ENCODE measurements at regions not wholly inside any gene's neighbourhood (a gene's known extent, or its start where the extent isn't known, plus 50 kb on each side); places are given as distances from the start of the nearest gene placed in this dataset.

GRCh38 chr6:22451962-22452361 is 117.4 kb upstream of the HDGFL1 start:
- WGBS, 2 donors: 83 to 90% methylated on average over 7 of the region's 7 CpGs
- intact Hi-C loops (cut with DNase I): no loop called here
- Histone ChIP-seq H3K27ac (no peak overlapping the region), H3K36me3 (no peaks in the 10 kb centered on the region), H3K4me3 (no peak overlapping the region), H3K27me3 (no peaks in the 10 kb centered on the region), H3K4me1 (peaks cover 0 to 12% (median 0%) of the 10 kb centered on the region in 4 donors), H3K9me3 (peaks cover 0 to 5% (median under 1%) of the 10 kb centered on the region in 4 donors)
- TF ChIP-seq CTCF (IDR thresholded peaks at IDR 0.05) (no peak), POLR2A (IDR thresholded peaks at IDR 0.05) (no peak)
- DNase-seq: no peak

DNA sequence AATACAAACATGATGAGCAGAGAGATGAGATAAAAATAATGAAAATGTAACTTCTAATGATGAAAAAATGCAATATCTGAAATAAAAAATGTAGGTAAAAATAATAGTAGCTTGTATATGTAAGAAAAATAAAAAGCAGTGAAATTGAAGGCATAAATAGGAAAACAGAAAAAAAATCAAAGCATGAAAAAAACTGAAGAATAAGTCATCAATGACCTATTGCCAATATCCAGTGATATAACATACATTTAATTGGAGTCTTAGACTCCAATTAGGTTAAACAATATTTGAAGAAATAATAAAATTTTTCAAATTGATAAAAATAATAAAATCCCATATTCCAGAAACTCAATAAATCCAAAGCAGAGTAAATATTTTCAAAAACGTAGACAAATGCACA is 114.0 kb upstream of the HDGFL1 start:
- 84 to 93% methylated on average over 1 of the region's 1 CpG for WGBS, 2 donors
- no peaks in the 10 kb centered on the region for H3K27me3 ChIP-seq
- H3K4me1 ChIP-seq: no peaks in the 10 kb centered on the region
- peaks cover 0 to 5% (median under 1%) of the 10 kb centered on the region in 4 donors for H3K9me3 ChIP-seq
- no peaks in the 10 kb centered on the region for H3K36me3 ChIP-seq
- H3K4me3 ChIP-seq: no peak overlapping the region
- intact Hi-C loops (cut with DNase I): no loop called here
- no peak overlapping the region for H3K27ac ChIP-seq
- no peak for DNase-seq
- TF ChIP-seq CTCF (IDR thresholded peaks at IDR 0.05): no peak
- no peak for TF ChIP-seq POLR2AphosphoS5 (IDR thresholded peaks at IDR 0.05)
- TF ChIP-seq POLR2A (IDR thresholded peaks at IDR 0.05): no peak
- no peak for TF ChIP-seq EP300 (IDR thresholded peaks at IDR 0.05)

DNA sequence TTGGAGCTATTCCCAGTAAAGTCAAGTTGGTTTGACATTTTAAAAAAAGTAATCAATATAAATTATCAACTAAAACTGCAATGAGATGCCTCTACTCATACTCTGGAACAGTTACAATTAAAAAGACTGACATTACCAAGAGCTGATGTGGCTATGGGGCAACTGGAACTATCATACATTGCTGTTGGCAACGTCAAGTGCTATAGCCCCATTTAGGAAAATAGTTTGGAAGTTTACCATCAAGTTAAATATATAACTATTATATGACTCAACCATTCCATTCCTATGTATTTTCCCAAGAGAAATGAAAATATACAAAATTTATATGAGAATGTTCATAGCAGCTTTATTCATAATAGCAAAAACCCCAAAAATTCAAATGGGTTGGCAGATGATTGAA is 111.4 kb upstream of the HDGFL1 start:
- intact Hi-C loops (cut with DNase I): no loop called here
- H3K4me3 ChIP-seq: no peak overlapping the region
- H3K27ac ChIP-seq: no peak overlapping the region
- no peaks in the 10 kb centered on the region for H3K27me3 ChIP-seq
- H3K4me1 ChIP-seq: no peaks in the 10 kb centered on the region
- WGBS, 2 donors: 46 to 80% methylated on average over 1 of the region's 1 CpG
- TF ChIP-seq CTCF (IDR thresholded peaks at IDR 0.05) (no peak), POLR2A (IDR thresholded peaks at IDR 0.05) (no peak), EP300 (IDR thresholded peaks at IDR 0.05) (no peak), POLR2AphosphoS5 (IDR thresholded peaks at IDR 0.05) (no peak)
- no peaks in the 10 kb centered on the region for H3K36me3 ChIP-seq
- H3K9me3 ChIP-seq: peaks cover 0 to 1% (median 0%) of the 10 kb centered on the region in 4 donors
- DNase-seq: no peak

DNA sequence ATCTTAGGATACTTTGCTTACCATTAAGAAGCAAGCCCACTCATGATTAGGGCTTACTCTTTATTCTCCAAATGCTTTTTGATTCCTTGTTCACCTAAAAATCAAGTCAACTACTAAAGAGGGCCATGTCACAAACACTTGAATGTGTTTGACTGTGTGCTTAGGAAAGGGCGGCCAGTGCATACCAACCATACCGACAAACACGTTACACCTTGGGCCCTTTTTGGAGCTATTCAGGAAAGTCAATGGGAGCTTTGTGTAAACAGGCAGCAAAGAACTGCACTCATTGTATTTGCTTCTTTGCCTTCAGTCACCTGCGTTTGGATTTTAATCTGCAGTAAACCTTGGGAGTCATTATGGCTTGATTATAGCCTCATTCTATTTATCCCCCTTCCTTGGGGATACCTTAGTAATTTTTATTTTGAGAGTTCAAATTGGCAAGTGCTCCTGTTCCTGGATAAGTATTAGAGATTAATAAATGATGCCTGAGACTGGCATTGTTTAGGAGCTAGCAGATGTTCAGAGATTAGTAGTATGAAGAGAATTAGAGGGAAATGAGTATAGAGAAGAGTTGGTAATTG is 102.6 kb upstream of the HDGFL1 start:
- intact Hi-C loops (cut with DNase I): no loop called here
- Histone ChIP-seq H3K4me3 (no peak overlapping the region), H3K4me1 (peaks cover 0 to 15% (median 12%) of the 10 kb centered on the region in 4 donors), H3K27me3 (no peaks in the 10 kb centered on the region), H3K9me3 (no peaks in the 10 kb centered on the region), H3K27ac (no peak overlapping the region), H3K36me3 (no peaks in the 10 kb centered on the region)
- WGBS, 2 donors: 35 to 78% methylated on average over 4 of the region's 4 CpGs
- DNase-seq: no peak
- no peak for TF ChIP-seq POLR2A (IDR thresholded peaks at IDR 0.05)
- TF ChIP-seq POLR2AphosphoS5 (IDR thresholded peaks at IDR 0.05): no peak
- no peak for TF ChIP-seq CTCF (IDR thresholded peaks at IDR 0.05)
- no peak for TF ChIP-seq EP300 (IDR thresholded peaks at IDR 0.05)

- TF ChIP-seq POLR2AphosphoS5 (IDR thresholded peaks at IDR 0.05) (no peak), POLR2A (IDR thresholded peaks at IDR 0.05) (no peak), CTCF (IDR thresholded peaks at IDR 0.05) (no peak), EP300 (IDR thresholded peaks at IDR 0.05) (no peak)
- no peak for DNase-seq
- intact Hi-C loops (cut with DNase I): no loop called here
- no peak overlapping the region for H3K4me3 ChIP-seq
- H3K27ac ChIP-seq: no peak overlapping the region
- H3K9me3 ChIP-seq: no peaks in the 10 kb centered on the region
- H3K36me3 ChIP-seq: no peaks in the 10 kb centered on the region
- H3K4me1 ChIP-seq: peaks cover 0 to 19% (median 17%) of the 10 kb centered on the region in 4 donors
- WGBS, 2 donors: 89 to 94% methylated on average over 3 of the region's 3 CpGs
- no peaks in the 10 kb centered on the region for H3K27me3 ChIP-seq
These were observed 101.7 kb upstream of the HDGFL1 start for GRCh38 chr6:22467645-22468044.

Data from sigmoid colon (tissue), 6 donors.